Prostate gland (tissue), 2 donors: ENCODE measurements at regions not wholly inside any gene's neighbourhood (a gene's known extent, or its start where the extent isn't known, plus 50 kb on each side); places are given as distances from the start of the nearest gene placed in this dataset.

ENCODE experiments used
- DNase-seq: peaks from one replicate; pipeline ENCODE4 v3.0.0-alpha.2; 2019; ENCODE audit warnings: low spot score
- H3K27ac ChIP-seq, 2 donors: fragments of 200-600 bp; sonication (generic); 2 replicates each; pipeline ENCODE4 v1.5.1; 2017 to 2019
- H3K27me3 ChIP-seq: fragments of 200-600 bp; sonication (generic); replicated peaks from 2 replicates; pipeline ENCODE4 v1.5.1; 2019; ENCODE audit not compliant: insufficient read depth
- H3K36me3 ChIP-seq, 2 donors: fragments of 200-600 bp; sonication (generic); 1 replicate in 1 of 2; 2 replicates in 1 of 2; pipeline versions ENCODE4 v1.5.1 to v1.8.1; 2017 to 2019
- H3K4me1 ChIP-seq: fragments of 200-600 bp; sonication (generic); replicated peaks from 2 replicates; pipeline ENCODE4 v1.5.1; 2019
- H3K4me3 ChIP-seq, 2 donors: fragments of 200-600 bp; sonication (generic); 2 replicates each; pipeline ENCODE4 v1.5.1; 2017 to 2019
- H3K9me3 ChIP-seq: fragments of 200-600 bp; sonication (generic); 2 replicates; pipeline ENCODE4 v1.5.1; 2017
- POLR2A ChIP-seq: fragments of 450-650 bp; IDR thresholded peaks from one replicate; pipeline ENCODE4 v1.6.1; 2016; ENCODE audit warnings: antibody characterized with exemption, mild to moderate bottlenecking
- POLR2AphosphoS5 ChIP-seq: sonication (generic); formaldehyde crosslinking; IDR thresholded peaks from one replicate; pipeline ENCODE4 v1.6.1; 2017; ENCODE audit warnings: antibody characterized with exemption
- WGBS: methylation state at CpG from one replicate; pipeline ENCODE4 v1.1.5; 2018; 5-methylcytosine and 5-hydroxymethylcytosine counted together
- intact Hi-C: fragments of 100-400 bp; cut with DNase I; formaldehyde crosslinking; loops from one replicate; pipeline ENCODE4 v1.14.2; 2022
- TF ChIP-seq, protein P1 (sequence below), 4 experiments: fragments of 200-600 bp in 2 of 4; fragments of 450-650 bp in 2 of 4; sonication (generic) in 2 of 4; IDR thresholded peaks; 1 replicate in 3 of 4; 2 replicates in 1 of 4; pipeline ENCODE4 v1.5.1; 2016 to 2019; ENCODE audit warnings: antibody characterized with exemption in 4 of 4, mild to moderate bottlenecking in 2 of 4, moderate library complexity in 2 of 4

GRCh38 chr18:47389210-47389609 lies 137.8 kb upstream of the SKOR2 start:
- no peaks in the 10 kb centered on the region for H3K4me1 ChIP-seq
- no peak for DNase-seq
- no peak overlapping the region for H3K4me3 ChIP-seq
- TF ChIP-seq POLR2AphosphoS5, result no peak
- no peak for TF ChIP-seq POLR2A
- TF ChIP-seq, protein P1, sequence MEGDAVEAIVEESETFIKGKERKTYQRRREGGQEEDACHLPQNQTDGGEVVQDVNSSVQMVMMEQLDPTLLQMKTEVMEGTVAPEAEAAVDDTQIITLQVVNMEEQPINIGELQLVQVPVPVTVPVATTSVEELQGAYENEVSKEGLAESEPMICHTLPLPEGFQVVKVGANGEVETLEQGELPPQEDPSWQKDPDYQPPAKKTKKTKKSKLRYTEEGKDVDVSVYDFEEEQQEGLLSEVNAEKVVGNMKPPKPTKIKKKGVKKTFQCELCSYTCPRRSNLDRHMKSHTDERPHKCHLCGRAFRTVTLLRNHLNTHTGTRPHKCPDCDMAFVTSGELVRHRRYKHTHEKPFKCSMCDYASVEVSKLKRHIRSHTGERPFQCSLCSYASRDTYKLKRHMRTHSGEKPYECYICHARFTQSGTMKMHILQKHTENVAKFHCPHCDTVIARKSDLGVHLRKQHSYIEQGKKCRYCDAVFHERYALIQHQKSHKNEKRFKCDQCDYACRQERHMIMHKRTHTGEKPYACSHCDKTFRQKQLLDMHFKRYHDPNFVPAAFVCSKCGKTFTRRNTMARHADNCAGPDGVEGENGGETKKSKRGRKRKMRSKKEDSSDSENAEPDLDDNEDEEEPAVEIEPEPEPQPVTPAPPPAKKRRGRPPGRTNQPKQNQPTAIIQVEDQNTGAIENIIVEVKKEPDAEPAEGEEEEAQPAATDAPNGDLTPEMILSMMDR (IDR thresholded peaks at IDR 0.05), result no peak
- H3K27ac ChIP-seq, result no peak overlapping the region
- no peaks in the 10 kb centered on the region for H3K36me3 ChIP-seq
- 15% methylated on average over 2 of the region's 2 CpGs for WGBS
- intact Hi-C loops, result no loop called here
- H3K27me3 ChIP-seq, result no peaks in the 10 kb centered on the region
- no peaks in the 10 kb centered on the region for H3K9me3 ChIP-seq

DNA sequence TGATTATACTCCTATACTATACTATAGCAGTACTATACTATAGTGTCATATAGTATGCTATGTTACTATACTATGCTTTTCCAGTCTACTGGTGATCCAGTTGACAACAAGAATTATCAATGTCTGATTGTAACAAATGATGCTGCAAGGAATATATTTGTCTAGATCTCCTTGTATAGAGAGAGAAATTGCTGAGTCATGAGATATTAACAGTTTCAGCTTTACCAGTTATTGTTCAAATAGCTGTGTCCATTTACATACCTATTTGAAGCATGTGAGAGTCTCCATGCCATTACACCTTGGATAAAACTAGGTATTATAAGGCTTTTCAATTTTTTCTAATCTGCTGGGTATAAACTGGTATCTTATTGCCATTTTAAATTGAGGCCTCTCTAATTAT lies 136.4 kb upstream of the SKOR2 start:
- no peaks in the 10 kb centered on the region for H3K9me3 ChIP-seq

GRCh38 chr18:47383729-47384128 lies 132.3 kb upstream of the SKOR2 start:
- WGBS, result 69% methylated on average over 1 of the region's 1 CpG
- Histone ChIP-seq H3K36me3 (no peaks in the 10 kb centered on the region), H3K27me3 (no peaks in the 10 kb centered on the region), H3K27ac (no peak overlapping the region), H3K4me1 (no peaks in the 10 kb centered on the region), H3K4me3 (no peak overlapping the region), H3K9me3 (no peaks in the 10 kb centered on the region)
- TF ChIP-seq, protein P1 (IDR thresholded peaks at IDR 0.05), result no peak
- TF ChIP-seq POLR2A (no peak), POLR2AphosphoS5 (no peak)
- intact Hi-C loops, result no loop called here
- no peak for DNase-seq

More for the DNA sequence above, 136.4 kb upstream of the SKOR2 start:
- Histone ChIP-seq H3K4me3 (no peak overlapping the region), H3K4me1 (no peaks in the 10 kb centered on the region), H3K27ac (no peak overlapping the region), H3K36me3 (no peaks in the 10 kb centered on the region), H3K27me3 (no peaks in the 10 kb centered on the region)
- no peak for DNase-seq
- no peak for TF ChIP-seq POLR2A
- TF ChIP-seq POLR2AphosphoS5, result no peak
- TF ChIP-seq, protein P1 (IDR thresholded peaks at IDR 0.05), result no peak
- intact Hi-C loops, result no loop called here

GRCh38 chr18:47381975-47382570 lies 130.6 kb upstream of the SKOR2 start:
- Histone ChIP-seq H3K36me3 (no peaks in the 10 kb centered on the region), H3K4me1 (no peaks in the 10 kb centered on the region), H3K4me3 (no peak overlapping the region), H3K27me3 (no peaks in the 10 kb centered on the region), H3K9me3 (no peaks in the 10 kb centered on the region), H3K27ac (no peak overlapping the region)
- intact Hi-C loops, result no loop called here
- TF ChIP-seq POLR2A (no peak), POLR2AphosphoS5 (no peak)
- TF ChIP-seq, protein P1 (IDR thresholded peaks at IDR 0.05), result no peak
- DNase-seq, result no peak
- WGBS, result 31% methylated on average over 14 of the region's 14 CpGs

GRCh38 chr18:47380153-47380552 lies 128.7 kb upstream of the SKOR2 start:
- no peak for DNase-seq
- TF ChIP-seq POLR2AphosphoS5, result no peak
- H3K27me3 ChIP-seq, result no peaks in the 10 kb centered on the region
- intact Hi-C loops, result no loop called here
- H3K4me3 ChIP-seq, result no peak overlapping the region
- H3K36me3 ChIP-seq, result no peaks in the 10 kb centered on the region
- WGBS, result 88% methylated on average over 1 of the region's 1 CpG
- no peaks in the 10 kb centered on the region for H3K9me3 ChIP-seq
- no peaks in the 10 kb centered on the region for H3K4me1 ChIP-seq
- H3K27ac ChIP-seq, result no peak overlapping the region
